Calu3 (cell line): ENCODE measurements at regions not wholly inside any gene's neighbourhood (a gene's known extent, or its start where the extent isn't known, plus 50 kb on each side); places are given as distances from the start of the nearest gene placed in this dataset.

Source experiments
- BruUV-seq: library from RNA; stranded (reverse); fragments of 400-500 nt; replicated peaks from 2 replicates; lab custom pipeline; 2021; lab: Mats Ljungman, UMichigan
- CTCF ChIA-PET: fragments of 300-600 bp; sonication (Branson Sonifier 250); formaldehyde crosslinking; loops from one replicate; lab custom pipeline; 2022; ENCODE audit warnings: antibody characterized with exemption; lab: Charles Lee
- DNase-seq: peaks from one replicate; pipeline ENCODE4 v3.0.0; 2022
- H3K27ac Mint-ChIP-seq: one replicate; pipeline ENCODE4 v1.8.0; 2022; ENCODE audit warnings: mixed read lengths; ENCODE audit not compliant: unreplicated experiment
- H3K27me3 Mint-ChIP-seq: one replicate; pipeline ENCODE4 v1.8.0; 2022; ENCODE audit warnings: mixed read lengths; ENCODE audit not compliant: unreplicated experiment
- H3K36me3 Mint-ChIP-seq: one replicate; pipeline ENCODE4 v1.8.0; 2022; ENCODE audit warnings: mild to moderate bottlenecking, moderate library complexity, mixed read lengths; ENCODE audit not compliant: insufficient read depth, unreplicated experiment
- H3K4me1 Mint-ChIP-seq: one replicate; pipeline ENCODE4 v1.8.0; 2022; ENCODE audit warnings: mild to moderate bottlenecking, low read depth, mixed read lengths; ENCODE audit not compliant: unreplicated experiment
- H3K4me3 Mint-ChIP-seq: one replicate; pipeline ENCODE4 v1.8.0; 2022; ENCODE audit warnings: mild to moderate bottlenecking, low read depth, moderate library complexity, mixed read lengths; ENCODE audit not compliant: unreplicated experiment
- H3K9me3 Mint-ChIP-seq: one replicate; pipeline ENCODE4 v1.8.0; 2022; ENCODE audit warnings: low read depth, mixed read lengths; ENCODE audit not compliant: unreplicated experiment
- CTCF ChIP-seq: fragments of 200-600 bp; IDR thresholded peaks from one replicate; pipeline ENCODE4 v1.8.0; 2022; ENCODE audit warnings: antibody characterized with exemption; ENCODE audit not compliant: unreplicated experiment
- intact Hi-C: fragments of 100-400 bp; cut with micrococcal nuclease; formaldehyde crosslinking; loops from one replicate; pipeline ENCODE4 v1.10.0; 2022; ENCODE audit not compliant: unreplicated experiment

GRCh38 chr7:41038211-41038610 is 664.7 kb downstream of the INHBA start:
- Mint-ChIP-seq H3K4me1 (peaks cover 19% of the 10 kb centered on the region), H3K9me3 (peaks cover 2% of the 10 kb centered on the region), H3K4me3 (no peak overlapping the region), H3K27me3 (no peaks in the 10 kb centered on the region), H3K36me3 (no peaks in the 10 kb centered on the region), H3K27ac (no peak overlapping the region)
- CTCF ChIA-PET, result interaction anchor here (1.1 kb wide), 1 partner anchor 10 kb away, joined by 3 read pairs; no protein-coding TSS in a partner anchor
- no TSS peak for BruUV-seq
- DNase-seq, result no peak
- no peak for TF ChIP-seq CTCF
- intact Hi-C loops, result no loop called here

- CTCF ChIA-PET, result interaction anchor here (1.1 kb wide), 1 partner anchor 11 kb away, joined by 3 read pairs; no protein-coding TSS in a partner anchor
- DNase-seq, result no peak
- intact Hi-C loops, result no loop called here
- Mint-ChIP-seq H3K36me3 (no peaks in the 10 kb centered on the region), H3K4me1 (peaks cover 23% of the 10 kb centered on the region), H3K4me3 (no peak overlapping the region), H3K9me3 (peaks cover 2% of the 10 kb centered on the region), H3K27me3 (no peaks in the 10 kb centered on the region), H3K27ac (no peak overlapping the region)
- no TSS peak for BruUV-seq
- TF ChIP-seq CTCF, result no peak
Measured at GRCh38 chr7:41037691-41038090, 665.2 kb downstream of the INHBA start.

GRCh38 chr7:41035794-41036193 is 667.1 kb downstream of the INHBA start:
- no peak overlapping the region for H3K4me3 Mint-ChIP-seq
- CTCF ChIA-PET, result no interaction called here
- intact Hi-C loops, result no loop called here
- no peaks in the 10 kb centered on the region for H3K27me3 Mint-ChIP-seq
- peaks cover 36% of the 10 kb centered on the region for H3K4me1 Mint-ChIP-seq
- H3K36me3 Mint-ChIP-seq, result no peaks in the 10 kb centered on the region
- DNase-seq, result no peak
- H3K9me3 Mint-ChIP-seq, result peaks cover 2% of the 10 kb centered on the region
- no peak for TF ChIP-seq CTCF
- no TSS peak for BruUV-seq
- no peak overlapping the region for H3K27ac Mint-ChIP-seq

GRCh38 chr7:41033500-41033899 is 669.4 kb downstream of the INHBA start:
- no TSS peak for BruUV-seq
- peaks cover 58% of the 10 kb centered on the region for H3K4me1 Mint-ChIP-seq
- H3K36me3 Mint-ChIP-seq, result peaks cover 8% of the 10 kb centered on the region
- no peak for DNase-seq
- H3K9me3 Mint-ChIP-seq, result peaks cover 2% of the 10 kb centered on the region
- H3K27me3 Mint-ChIP-seq, result no peaks in the 10 kb centered on the region
- no peak overlapping the region for H3K4me3 Mint-ChIP-seq
- CTCF ChIA-PET, result no interaction called here
- H3K27ac Mint-ChIP-seq, result peak overlapping the region; percentile 1
- intact Hi-C loops, result no loop called here
- TF ChIP-seq CTCF, result no peak
